Right lung (tissue), 2 donors: ENCODE measurements at regions not wholly inside any gene's neighbourhood (a gene's known extent, or its start where the extent isn't known, plus 50 kb on each side); places are given as distances from the start of the nearest gene placed in this dataset.
"Not testable (repeated sequence)": the region's sequence is repeated elsewhere in the genome, so short reads cannot be mapped to it uniquely, and the experiment has no call there.

Experiments used
- DNase-seq, 2 donors: peaks; one replicate each; pipeline ENCODE4 v3.0.0-alpha.2; 2013

GRCh38 chr2:59326581-59327365, 1085.6 kb upstream of the FANCL start:
- DNase-seq: not testable (repeated sequence)

GRCh38 chr2:59322870-59323269, 1081.7 kb upstream of the FANCL start:
- DNase-seq: no peak

DNA sequence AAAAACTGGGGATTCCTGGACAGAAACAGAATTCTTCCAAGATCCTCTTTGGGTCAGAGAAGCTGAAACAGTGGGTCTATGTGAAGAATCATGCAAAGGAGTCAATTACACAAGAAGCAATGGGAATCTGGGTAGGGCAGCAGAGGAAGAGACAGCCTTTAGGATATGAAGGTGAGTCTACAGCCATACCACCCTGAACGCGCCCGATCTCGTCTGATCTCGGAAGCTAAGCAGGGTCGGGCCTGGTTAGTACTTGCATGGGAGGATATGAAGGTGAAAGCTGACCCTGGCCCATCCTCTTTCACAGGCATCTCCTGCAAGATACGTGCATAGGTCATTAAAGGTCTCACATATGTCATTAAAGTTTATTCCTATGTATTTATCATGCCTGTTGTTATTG, 1080.9 kb upstream of the FANCL start:
- no peak for DNase-seq

- no peak for DNase-seq
Measured at GRCh38 chr2:59314031-59314766, 1073.1 kb upstream of the FANCL start.

GRCh38 chr2:59312967-59313940, 1072.1 kb upstream of the FANCL start:
- peak in 1 of 2 donors; percentile 18 for DNase-seq

- no peak for DNase-seq
Measured at GRCh38 chr2:59312029-59312428, 1070.9 kb upstream of the FANCL start.

GRCh38 chr2:59308108-59308507, 1067.0 kb upstream of the FANCL start:
- DNase-seq: no peak

DNA sequence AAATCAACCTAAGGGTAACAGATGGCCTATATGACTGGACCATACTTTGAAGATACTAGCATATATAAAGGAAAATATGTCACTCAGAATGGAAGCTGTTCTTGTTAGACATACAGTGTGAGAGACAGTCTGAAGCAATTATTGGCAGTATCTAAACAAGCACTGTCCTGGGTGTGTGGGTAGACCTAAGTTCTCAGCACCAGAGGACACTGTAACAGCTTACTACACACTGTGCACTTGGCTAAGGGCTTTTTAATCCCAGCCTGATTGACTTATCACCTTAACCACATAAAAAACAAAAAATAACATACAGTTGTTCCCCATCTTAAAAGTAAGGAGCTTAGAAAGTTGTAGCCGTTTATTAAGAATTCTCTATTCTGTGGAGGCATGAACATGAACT, 1066.1 kb upstream of the FANCL start:
- DNase-seq: no peak

DNA sequence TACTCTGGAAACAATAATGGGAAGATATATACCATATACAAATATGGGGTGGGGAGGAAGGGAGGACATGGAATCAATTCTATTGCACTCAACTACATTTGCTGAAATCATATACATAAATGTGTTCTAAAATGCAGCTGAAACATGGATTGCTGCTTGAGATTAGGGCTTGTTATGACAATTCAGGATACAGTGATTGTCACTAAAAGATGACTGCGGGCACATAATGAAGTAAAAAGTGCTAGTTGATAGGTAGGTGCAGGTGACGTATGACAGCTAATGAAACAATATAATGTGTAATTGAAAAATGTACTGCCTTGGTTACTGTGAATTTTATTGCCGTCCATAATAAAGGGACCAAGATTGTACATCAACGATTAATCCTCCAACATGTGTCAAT, 1062.1 kb upstream of the FANCL start:
- no peak for DNase-seq

GRCh38 chr2:59302683-59303082, 1061.6 kb upstream of the FANCL start:
- DNase-seq: no peak

DNA sequence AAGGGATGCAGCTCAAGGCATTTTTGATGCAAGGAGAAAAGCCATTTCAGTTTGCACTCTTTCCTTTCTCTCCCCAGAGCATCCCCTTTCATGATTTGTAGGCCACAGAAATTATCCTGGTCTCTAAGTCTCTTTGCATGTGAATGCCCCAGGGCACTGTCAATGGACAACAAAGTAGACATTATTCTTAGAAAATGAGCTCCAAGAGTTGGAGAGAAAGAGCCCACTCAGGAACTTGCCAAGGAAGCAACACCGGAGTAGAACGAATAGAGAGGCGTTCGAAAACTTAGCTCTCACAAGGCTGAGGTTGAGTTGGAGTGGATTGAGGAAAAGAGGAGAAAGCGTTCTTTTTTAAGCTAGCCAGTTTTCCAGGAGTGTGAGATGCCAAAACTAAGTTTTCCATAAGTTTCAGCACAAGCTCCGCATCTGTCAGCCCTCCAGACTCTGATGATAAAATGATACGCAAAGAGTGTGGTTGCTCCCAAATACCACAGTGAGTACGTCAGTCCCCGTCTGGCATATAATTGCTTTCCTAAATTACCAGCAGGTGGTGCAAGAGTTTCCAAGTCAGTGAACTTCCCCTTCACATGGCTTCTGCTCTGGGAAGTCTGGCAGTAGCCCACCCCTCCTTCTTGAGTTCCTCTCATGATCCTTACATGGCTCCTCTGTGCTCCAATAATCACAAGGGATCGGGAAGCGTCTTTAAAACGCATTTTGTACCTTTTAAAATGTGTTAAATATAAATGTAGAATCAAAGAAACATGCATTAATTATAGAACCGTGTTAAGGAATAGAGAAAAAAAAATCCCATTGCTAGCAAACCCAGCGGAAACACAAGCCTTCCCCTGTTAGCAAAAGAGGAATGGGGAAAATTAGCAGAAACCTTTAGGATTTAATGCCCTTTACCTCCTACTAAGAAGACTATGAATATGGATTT, 1060.6 kb upstream of the FANCL start:
- DNase-seq: peak; percentile 61 to 70

DNA sequence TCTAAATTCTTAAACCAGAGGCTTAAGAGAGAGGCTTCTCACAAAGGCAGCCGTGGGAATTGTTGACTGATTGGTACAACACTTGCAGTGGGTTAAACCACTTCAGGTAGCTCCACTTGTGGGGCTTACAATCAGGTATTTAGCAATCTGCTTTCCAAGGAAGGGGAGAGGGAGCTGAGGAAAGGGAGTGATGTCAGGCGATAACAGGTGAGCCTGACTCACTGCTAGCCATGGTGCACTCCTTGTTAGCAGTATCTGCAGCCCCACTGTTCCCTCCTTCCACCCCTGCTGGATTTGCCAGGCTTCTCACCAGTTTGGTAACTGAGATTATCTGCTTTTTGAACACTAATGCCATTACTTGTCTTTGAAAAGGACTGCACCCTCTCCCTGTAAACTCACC, 1056.7 kb upstream of the FANCL start:
- DNase-seq: no peak

GRCh38 chr2:59296279-59296678, 1055.2 kb upstream of the FANCL start:
- no peak for DNase-seq

DNA sequence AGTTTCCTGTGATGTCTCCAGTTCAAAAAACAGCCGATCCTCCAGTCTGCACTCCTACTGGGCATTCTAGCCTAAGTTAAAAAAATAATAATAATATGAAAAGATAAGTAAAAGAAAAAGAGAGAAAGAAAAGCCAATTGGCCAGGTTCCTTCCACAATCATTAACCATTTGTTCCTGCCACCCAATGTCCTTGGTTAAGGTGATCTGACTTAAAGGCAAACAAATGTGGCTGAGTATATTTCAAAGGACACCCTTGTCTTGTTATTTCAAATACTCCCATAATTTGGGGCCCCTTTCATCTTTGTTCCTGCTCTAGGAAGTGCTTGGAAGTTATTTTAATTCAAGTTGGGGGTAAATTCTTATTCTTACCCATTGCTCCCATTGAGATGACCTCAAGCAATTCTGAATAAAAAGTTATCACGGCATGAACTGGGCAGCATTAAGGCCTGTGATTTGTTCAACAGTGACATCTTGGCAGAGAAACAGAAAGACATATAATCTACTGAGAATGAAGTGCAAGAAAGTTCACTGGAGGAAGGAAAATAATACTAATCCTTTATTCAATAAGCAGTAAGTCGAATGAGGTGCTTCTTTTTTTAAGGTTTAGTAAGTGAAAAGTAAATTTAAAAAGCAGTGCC, 1054.5 kb upstream of the FANCL start:
- DNase-seq: no peak

DNA sequence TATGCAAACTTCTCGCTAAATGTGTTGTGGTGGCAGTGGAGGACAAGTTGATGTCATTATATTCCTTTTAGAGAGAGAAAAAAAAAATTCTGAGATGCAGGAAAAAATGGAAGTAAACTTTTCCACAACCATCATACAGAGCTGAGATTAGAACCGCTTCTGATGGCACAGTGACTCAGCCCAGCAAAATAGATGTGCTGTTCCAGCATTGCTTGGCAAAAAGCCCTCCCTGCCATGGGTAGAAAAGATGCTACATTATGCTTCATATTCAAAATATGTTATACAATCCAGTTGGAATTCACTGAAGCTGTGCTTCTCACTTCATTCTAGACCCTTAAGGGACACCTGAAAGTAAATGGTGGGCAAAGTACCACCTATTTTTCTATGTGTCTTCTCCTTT, 1047.6 kb upstream of the FANCL start:
- DNase-seq: no peak

GRCh38 chr2:59282374-59283057, 1041.4 kb upstream of the FANCL start:
- DNase-seq: no peak

DNA sequence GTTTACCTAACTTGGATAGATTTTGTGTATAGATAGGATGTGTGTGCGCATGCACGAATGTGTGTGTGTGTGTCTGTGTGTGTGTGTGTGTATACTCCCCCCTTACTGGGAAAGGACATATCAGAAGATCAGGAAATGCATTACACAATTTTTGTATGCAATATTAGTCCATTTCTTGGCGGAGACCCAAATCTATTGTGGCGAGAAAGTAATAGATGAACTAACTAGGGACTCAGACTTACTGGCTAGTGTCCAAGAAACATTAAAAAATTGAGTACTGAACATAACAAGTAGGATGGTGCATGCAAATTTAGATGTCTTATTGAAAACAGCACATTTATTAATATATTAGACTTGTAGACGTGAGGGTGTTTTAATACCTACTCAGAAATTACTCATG, 1036.5 kb upstream of the FANCL start:
- peak in 1 of 2 donors; percentile 19 for DNase-seq

- no peak for DNase-seq
Measured at GRCh38 chr2:59276917-59277316, 1035.8 kb upstream of the FANCL start.

DNA sequence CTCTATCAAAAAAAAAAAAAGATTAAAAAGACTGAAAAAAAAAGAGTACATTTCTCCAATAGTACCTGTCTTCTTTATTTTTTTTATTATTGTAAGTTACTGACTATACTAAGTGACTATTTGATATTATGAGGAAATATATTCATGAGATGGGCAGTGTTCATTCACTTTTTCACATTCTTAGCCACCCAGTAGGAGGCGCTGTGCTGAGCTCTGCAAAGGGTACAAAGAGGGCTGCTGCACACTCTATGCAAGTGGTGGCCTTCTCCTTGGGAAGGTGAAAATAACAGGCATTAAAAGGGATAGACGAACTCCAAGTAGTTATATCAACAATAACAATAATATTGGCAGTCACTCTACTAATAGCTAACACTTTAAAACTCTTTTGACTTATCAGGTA, 1034.9 kb upstream of the FANCL start:
- no peak for DNase-seq

- DNase-seq: no peak
Measured at GRCh38 chr2:59266453-59266852, 1025.3 kb upstream of the FANCL start.
